GM12878 (cell line): ENCODE measurements at regions not wholly inside any gene's neighbourhood (a gene's known extent, or its start where the extent isn't known, plus 50 kb on each side); places are given as distances from the start of the nearest gene placed in this dataset.

Experiments used
- ATAC-seq: fragments of 200-7000 bp; cut with Tn5 transposase; 3 replicates; pipeline ENCODE4 v1.9.1; 2020; ENCODE audit warnings: mild to moderate bottlenecking, moderate library complexity
- BruUV-seq: library from RNA; stranded (reverse); fragments of 400-500 nt; replicated peaks from 2 replicates; lab custom pipeline; 2021; lab: Mats Ljungman, UMichigan
- CTCF ChIA-PET: fragments of 300-600 bp; sonication (Branson Sonifier 250); formaldehyde crosslinking; extraction: SDS; loops from one replicate; lab custom pipeline; 2021; ENCODE audit warnings: inconsistent platforms; lab: Yijun Ruan, JAX
- POLR2A ChIA-PET: fragments of 350-600 bp; formaldehyde crosslinking; extraction: SDS; loops from one replicate; lab custom pipeline; 2021; ENCODE audit warnings: inconsistent platforms; lab: Charles Lee
- RAD21 ChIA-PET: fragments of 300-600 bp; sonication (Branson Sonifier 250); formaldehyde crosslinking; loops from one replicate; lab custom pipeline; 2023; ENCODE audit warnings: antibody characterized with exemption; ENCODE audit not compliant: unreplicated experiment; lab: Charles Lee
- SMC1A ChIA-PET: fragments of 300-600 bp; sonication (Branson Sonifier 250); formaldehyde crosslinking; loops from one replicate; lab custom pipeline; 2023; ENCODE audit not compliant: unreplicated experiment, uncharacterized antibody; lab: Charles Lee
- DNase-seq: peaks from one replicate; pipeline ENCODE4 v3.0.0-alpha.2; 2011; ENCODE audit warnings: low read depth, low spot score
- FAIRE-seq: peaks from 3 replicates; lab custom pipeline; 2011; peaks lifted over from hg19 to GRCh38; lab: Jason Lieb, UNC
- H2AFZ ChIP-seq: 2 replicates; pipeline ENCODE4 v1.6.0; 2011; ENCODE audit warnings: low read depth, low read length, control low read depth; ENCODE audit not compliant: control insufficient read depth
- H3K27ac ChIP-seq: 2 replicates; pipeline ENCODE4 v1.5.1; 2011; ENCODE audit warnings: control low read depth; ENCODE audit not compliant: control insufficient read depth, insufficient read depth
- H3K27me3 ChIP-seq, 2 experiments: replicated peaks in 1 of 2; 2 replicates each; pipeline versions ENCODE4 v1.6.0 to v1.6.1; 2011; ENCODE audit warnings: low read length in 1 of 2; ENCODE audit not compliant: control insufficient read depth in 2 of 2, insufficient read depth in 2 of 2
- H3K36me3 ChIP-seq, 2 experiments: 2 replicates each; pipeline ENCODE4 v1.5.1; 2011; ENCODE audit warnings: low read length in 1 of 2; ENCODE audit not compliant: control insufficient read depth in 2 of 2, insufficient read depth in 2 of 2
- H3K4me1 ChIP-seq: 2 replicates; pipeline ENCODE4 v1.6.1; 2011; ENCODE audit warnings: mild to moderate bottlenecking, low read length, moderate library complexity, mixed read lengths; ENCODE audit not compliant: control insufficient read depth, insufficient read depth
- H3K4me2 ChIP-seq: 2 replicates; pipeline ENCODE4 v1.6.0; 2011; ENCODE audit warnings: control low read depth; ENCODE audit not compliant: control insufficient read depth, insufficient read depth
- H3K4me3 ChIP-seq: fragments of 200-600 bp; sonication (generic); 2 replicates; pipeline ENCODE4 v1.5.1; 2016
- H3K79me2 ChIP-seq: 2 replicates; pipeline ENCODE4 v1.6.0; 2011; ENCODE audit warnings: low read length; ENCODE audit not compliant: control insufficient read depth, insufficient read depth
- H3K9ac ChIP-seq: 2 replicates; pipeline ENCODE4 v1.8.0; 2011; ENCODE audit warnings: low read length, control low read depth, mixed read lengths; ENCODE audit not compliant: control insufficient read depth, insufficient read depth
- H3K9me3 ChIP-seq: replicated peaks from 3 replicates; pipeline ENCODE4 v1.5.1; 2011; ENCODE audit warnings: mild to moderate bottlenecking, low read length; ENCODE audit not compliant: control insufficient read depth, insufficient read depth
- H4K20me1 ChIP-seq: 2 replicates; pipeline ENCODE4 v1.6.0; 2011; ENCODE audit not compliant: control insufficient read depth, insufficient read depth
- BACH1 ChIP-seq: fragments of 450-650 bp; IDR thresholded peaks from 2 replicates; pipeline ENCODE4 v1.6.1; 2017; ENCODE audit warnings: mild to moderate bottlenecking, borderline replicate concordance
- BCL11A ChIP-seq: IDR thresholded peaks from 2 replicates; pipeline ENCODE4 v1.6.1; 2011; ENCODE audit warnings: low read depth, low read length
- CBX5 ChIP-seq: sonication (generic); IDR thresholded peaks from 2 replicates; pipeline ENCODE4 v1.6.1; 2016; ENCODE audit warnings: low read depth, moderate library complexity, mild to moderate bottlenecking, inconsistent platforms
- EP300 ChIP-seq, 2 experiments: fragments of 150-350 bp in 1 of 2; IDR thresholded peaks; 2 replicates each; pipeline ENCODE4 v1.6.1; 2011 to 2012; ENCODE audit warnings: low read depth in 2 of 2, low read length in 2 of 2, borderline replicate concordance in 1 of 2, improper control_type of control experiment in 1 of 2, inconsistent platforms in 1 of 2; ENCODE audit not compliant: control insufficient read depth in 1 of 2
- HCFC1 ChIP-seq: fragments of 150-350 bp; IDR thresholded peaks from 2 replicates; pipeline ENCODE4 v1.6.1; 2014; ENCODE audit warnings: low read length
- IKZF1 ChIP-seq: fragments of 450-650 bp; conservative IDR thresholded peaks from 2 replicates; pipeline ENCODE4 v1.6.1; 2017; ENCODE audit warnings: antibody characterized with exemption, mild to moderate bottlenecking
- SMAD1 ChIP-seq: fragments of 450-650 bp; IDR thresholded peaks from 2 replicates; pipeline ENCODE4 v1.6.1; 2018; ENCODE audit warnings: mild to moderate bottlenecking, low read depth; ENCODE audit not compliant: partially characterized antibody
- TARDBP ChIP-seq: IDR thresholded peaks from 2 replicates; pipeline ENCODE4 v1.6.1; 2016; ENCODE audit warnings: borderline replicate concordance
- TCF3 ChIP-seq: IDR thresholded peaks from 2 replicates; pipeline ENCODE4 v1.6.1; 2012; ENCODE audit warnings: low read depth, mild to moderate bottlenecking, low read length, borderline replicate concordance; ENCODE audit not compliant: insufficient read depth
- ZZZ3 ChIP-seq: IDR thresholded peaks from 2 replicates; pipeline ENCODE4 v1.6.1; 2011; ENCODE audit warnings: low read depth; ENCODE audit not compliant: control insufficient read depth, insufficient read length
- WGBS: methylation state at CpG from one replicate; pipeline ENCODE4 v1.1.6; 2016; ENCODE audit warnings: low lambda C conversion rate; ENCODE audit not compliant: insufficient replicate concordance, insufficient coverage; ENCODE audit errors: missing lambda C conversion rate; 5-methylcytosine and 5-hydroxymethylcytosine counted together
- in situ Hi-C: fragments of 300-500 bp; cut with MboI; formaldehyde crosslinking; loops from 9 replicates; pipeline ENCODE4 v1.14.3; 2018; ENCODE audit warnings: mixed read lengths
- intact Hi-C: fragments of 100-400 bp; cut with micrococcal nuclease; formaldehyde crosslinking; loops from one replicate; pipeline ENCODE4 v1.14.2; 2022; ENCODE audit not compliant: unreplicated experiment
- TF ChIP-seq, protein P1 (sequence below): fragments of 150-350 bp; IDR thresholded peaks from 2 replicates; pipeline ENCODE4 v1.6.1; 2014; ENCODE audit warnings: mild to moderate bottlenecking, low read depth, low read length
- TF ChIP-seq, protein P2 (sequence below): fragments of 150-350 bp; IDR thresholded peaks from 2 replicates; pipeline ENCODE4 v1.6.1; 2016; ENCODE audit warnings: low read depth, low read length

DNA sequence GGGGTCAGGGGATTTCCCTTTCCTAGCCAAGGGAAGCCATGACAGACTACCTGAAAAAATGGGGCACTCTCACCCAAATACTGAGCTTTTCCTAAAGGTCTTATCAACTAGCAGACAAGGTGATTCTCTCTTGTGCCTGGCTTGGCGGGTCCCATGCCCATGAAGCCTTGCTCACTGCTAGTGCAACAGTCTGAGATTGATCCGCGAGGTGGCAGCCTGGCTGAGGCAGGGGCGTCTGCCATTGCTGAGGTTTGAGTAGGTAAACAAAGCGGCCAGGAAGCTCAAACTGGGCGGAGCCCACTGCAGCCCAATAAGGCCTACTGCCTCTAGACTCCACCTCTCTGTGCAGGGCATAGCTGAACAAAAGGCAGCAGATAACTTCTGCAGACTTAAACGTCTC is 152.6 kb upstream of the PMFBP1 start (continued):
- TF ChIP-seq SMAD1 (no peak), HCFC1 (no peak), TARDBP (no peak)
- TF ChIP-seq, protein P1, sequence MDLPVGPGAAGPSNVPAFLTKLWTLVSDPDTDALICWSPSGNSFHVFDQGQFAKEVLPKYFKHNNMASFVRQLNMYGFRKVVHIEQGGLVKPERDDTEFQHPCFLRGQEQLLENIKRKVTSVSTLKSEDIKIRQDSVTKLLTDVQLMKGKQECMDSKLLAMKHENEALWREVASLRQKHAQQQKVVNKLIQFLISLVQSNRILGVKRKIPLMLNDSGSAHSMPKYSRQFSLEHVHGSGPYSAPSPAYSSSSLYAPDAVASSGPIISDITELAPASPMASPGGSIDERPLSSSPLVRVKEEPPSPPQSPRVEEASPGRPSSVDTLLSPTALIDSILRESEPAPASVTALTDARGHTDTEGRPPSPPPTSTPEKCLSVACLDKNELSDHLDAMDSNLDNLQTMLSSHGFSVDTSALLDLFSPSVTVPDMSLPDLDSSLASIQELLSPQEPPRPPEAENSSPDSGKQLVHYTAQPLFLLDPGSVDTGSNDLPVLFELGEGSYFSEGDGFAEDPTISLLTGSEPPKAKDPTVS: no peak
- TF ChIP-seq, protein P2, sequence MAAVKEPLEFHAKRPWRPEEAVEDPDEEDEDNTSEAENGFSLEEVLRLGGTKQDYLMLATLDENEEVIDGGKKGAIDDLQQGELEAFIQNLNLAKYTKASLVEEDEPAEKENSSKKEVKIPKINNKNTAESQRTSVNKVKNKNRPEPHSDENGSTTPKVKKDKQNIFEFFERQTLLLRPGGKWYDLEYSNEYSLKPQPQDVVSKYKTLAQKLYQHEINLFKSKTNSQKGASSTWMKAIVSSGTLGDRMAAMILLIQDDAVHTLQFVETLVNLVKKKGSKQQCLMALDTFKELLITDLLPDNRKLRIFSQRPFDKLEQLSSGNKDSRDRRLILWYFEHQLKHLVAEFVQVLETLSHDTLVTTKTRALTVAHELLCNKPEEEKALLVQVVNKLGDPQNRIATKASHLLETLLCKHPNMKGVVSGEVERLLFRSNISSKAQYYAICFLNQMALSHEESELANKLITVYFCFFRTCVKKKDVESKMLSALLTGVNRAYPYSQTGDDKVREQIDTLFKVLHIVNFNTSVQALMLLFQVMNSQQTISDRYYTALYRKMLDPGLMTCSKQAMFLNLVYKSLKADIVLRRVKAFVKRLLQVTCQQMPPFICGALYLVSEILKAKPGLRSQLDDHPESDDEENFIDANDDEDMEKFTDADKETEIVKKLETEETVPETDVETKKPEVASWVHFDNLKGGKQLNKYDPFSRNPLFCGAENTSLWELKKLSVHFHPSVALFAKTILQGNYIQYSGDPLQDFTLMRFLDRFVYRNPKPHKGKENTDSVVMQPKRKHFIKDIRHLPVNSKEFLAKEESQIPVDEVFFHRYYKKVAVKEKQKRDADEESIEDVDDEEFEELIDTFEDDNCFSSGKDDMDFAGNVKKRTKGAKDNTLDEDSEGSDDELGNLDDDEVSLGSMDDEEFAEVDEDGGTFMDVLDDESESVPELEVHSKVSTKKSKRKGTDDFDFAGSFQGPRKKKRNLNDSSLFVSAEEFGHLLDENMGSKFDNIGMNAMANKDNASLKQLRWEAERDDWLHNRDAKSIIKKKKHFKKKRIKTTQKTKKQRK: no peak
- TF ChIP-seq, all 136 proteins: peak for 0

DNA sequence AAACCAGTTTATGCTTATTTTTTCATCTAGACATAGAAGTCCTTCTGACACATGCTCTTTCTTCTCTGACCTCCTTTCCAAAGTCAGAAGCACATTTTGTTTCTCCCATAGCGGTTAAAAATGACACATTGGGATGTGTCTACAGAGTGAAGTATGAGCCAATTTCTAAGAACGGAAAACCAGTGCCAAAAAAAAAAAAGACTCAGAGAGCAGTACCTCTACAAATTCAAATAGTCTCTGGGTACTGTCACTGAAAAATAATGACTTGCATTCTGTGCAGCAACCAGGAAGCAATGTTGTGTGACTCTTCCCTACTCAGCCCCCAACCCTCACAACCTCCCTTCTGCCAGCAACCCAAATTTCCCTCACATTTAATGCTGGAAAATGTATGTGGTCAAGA is 145.5 kb upstream of the PMFBP1 start:
- SMC1A ChIA-PET: no interaction called here
- WGBS: 34% methylated on average over 2 of the region's 2 CpGs
- H2AFZ ChIP-seq: no peak overlapping the region
- no TSS peak for BruUV-seq
- peak; percentile 23 for FAIRE-seq
- no peak for TF ChIP-seq BCL11A
- TF ChIP-seq TCF3: no peak
- TF ChIP-seq EP300 (IDR thresholded peaks at IDR 0.05; ENCODE audit: borderline replicate concordance in 1 of 2, control insufficient read depth in 1 of 2, low read depth in 2 of 2, low read length in 2 of 2): no peak
- TF ChIP-seq IKZF1: no peak
- TF ChIP-seq CBX5: no peak
- TF ChIP-seq BACH1: no peak
- TF ChIP-seq ZZZ3: no peak
- TF ChIP-seq, all 136 proteins: peak for 0
- Histone ChIP-seq H3K27ac (no peak overlapping the region), H3K9me3 (no peaks in the 10 kb centered on the region; the same call in 2 of the 3 replicates), H3K36me3 (no peaks in the 10 kb centered on the region), H3K9ac (no peak overlapping the region), H3K4me1 (no peaks in the 10 kb centered on the region), H3K4me2 (no peak overlapping the region), H3K4me3 (no peak overlapping the region), H3K79me2 (no peaks in the 10 kb centered on the region), H3K27me3 (no peaks in the 10 kb centered on the region), H4K20me1 (no peaks in the 10 kb centered on the region)
- in situ Hi-C loops: no loop called here
- DNase-seq: no peak
- intact Hi-C loops: no loop called here
- ATAC-seq: no peak
- ChIA-PET RAD21 (no interaction called here), CTCF (interaction anchor here (0.5 kb wide), 1 partner anchor 243 kb away, joined by 3 read pairs; no protein-coding TSS in a partner anchor), POLR2A (no interaction called here)
